IMR-90 (cell line): ENCODE measurements at regions not wholly inside any gene's neighbourhood (a gene's known extent, or its start where the extent isn't known, plus 50 kb on each side); places are given as distances from the start of the nearest gene placed in this dataset.

ENCODE experiments used
- ATAC-seq: fragments of 200-7000 bp; cut with Tn5 transposase; 2 replicates; pipeline ENCODE4 v1.9.1; 2020; ENCODE audit warnings: low read depth, mild to moderate bottlenecking, moderate library complexity
- BruUV-seq: library from RNA; stranded (reverse); fragments of 400-500 nt; replicated peaks from 2 replicates; lab custom pipeline; 2021; lab: Mats Ljungman, UMichigan
- CTCF ChIA-PET: fragments of 300-600 bp; formaldehyde crosslinking; extraction: SDS; loops from one replicate; lab custom pipeline; 2021; ENCODE audit warnings: antibody characterized with exemption; lab: Yijun Ruan, JAX
- POLR2A ChIA-PET: fragments of 300-600 bp; sonication (Branson Sonifier 250); formaldehyde crosslinking; loops from one replicate; lab custom pipeline; 2022; ENCODE audit warnings: antibody characterized with exemption; ENCODE audit not compliant: unreplicated experiment; lab: Charles Lee
- DNase-seq: peaks from one replicate; pipeline ENCODE4 v3.0.0; 2013
- H2AFZ ChIP-seq: replicated peaks from 2 replicates; pipeline ENCODE3; 2013; ENCODE audit warnings: low read length, mild to moderate bottlenecking; ENCODE audit not compliant: poor library complexity
- H2AK5ac ChIP-seq: 2 replicates; pipeline ENCODE4 v1.6.1; 2013; ENCODE audit warnings: low read depth, low read length, inconsistent platforms
- H2AK9ac ChIP-seq: replicated peaks from 2 replicates; pipeline ENCODE3; 2013; ENCODE audit warnings: mild to moderate bottlenecking, low read depth, low read length, moderate library complexity; ENCODE audit not compliant: poor library complexity
- H2BK120ac ChIP-seq: 2 replicates; pipeline ENCODE4 v1.6.1; 2013; ENCODE audit warnings: low read depth, low read length, inconsistent platforms
- H2BK15ac ChIP-seq: 3 replicates; pipeline ENCODE4 v1.6.1; 2013; ENCODE audit warnings: low read depth, low read length, inconsistent platforms
- H2BK20ac ChIP-seq: 2 replicates; pipeline ENCODE4 v1.6.1; 2013; ENCODE audit warnings: low read depth, mild to moderate bottlenecking, inconsistent platforms, low read length, moderate library complexity
- H2BK5ac ChIP-seq: 2 replicates; pipeline ENCODE4 v1.6.1; 2013; ENCODE audit warnings: mild to moderate bottlenecking, low read depth, low read length, inconsistent platforms; ENCODE audit not compliant: poor library complexity, severe bottlenecking
- H3K14ac ChIP-seq: replicated peaks from 2 replicates; pipeline ENCODE4 v1.6.1; 2013; ENCODE audit warnings: low read depth, low read length, inconsistent platforms
- H3K18ac ChIP-seq: 2 replicates; pipeline ENCODE4 v1.6.1; 2013; ENCODE audit warnings: low read depth, low read length, control low read depth
- H3K23ac ChIP-seq: 2 replicates; pipeline ENCODE4 v1.6.1; 2013; ENCODE audit warnings: low read depth, low read length, inconsistent platforms
- H3K27ac ChIP-seq: 2 replicates; pipeline ENCODE4 v1.5.1; 2013; ENCODE audit warnings: mild to moderate bottlenecking, control low read depth, low read length; ENCODE audit not compliant: insufficient read depth
- H3K27me3 ChIP-seq: 2 replicates; pipeline ENCODE4 v1.6.1; 2013; ENCODE audit warnings: low read length; ENCODE audit not compliant: control insufficient read depth, insufficient read depth
- H3K36me3 ChIP-seq: 2 replicates; pipeline ENCODE4 v1.6.1; 2013; ENCODE audit warnings: low read length, mixed read lengths; ENCODE audit not compliant: control insufficient read depth, insufficient read depth
- H3K4ac ChIP-seq: 2 replicates; pipeline ENCODE4 v1.6.1; 2013; ENCODE audit warnings: low read depth, low read length, inconsistent platforms
- H3K4me1 ChIP-seq: 2 replicates; pipeline ENCODE4 v1.6.1; 2013; ENCODE audit warnings: low read length, mixed read lengths; ENCODE audit not compliant: control insufficient read depth, insufficient read depth
- H3K4me2 ChIP-seq: 2 replicates; pipeline ENCODE4 v1.6.1; 2013; ENCODE audit warnings: low read depth, mild to moderate bottlenecking, control low read depth, low read length, moderate library complexity
- H3K4me3 ChIP-seq: 2 replicates; pipeline ENCODE4 v1.5.1; 2013; ENCODE audit warnings: low read depth, mild to moderate bottlenecking, control low read depth, low read length, moderate library complexity; ENCODE audit not compliant: insufficient read depth
- H3K56ac ChIP-seq: 2 replicates; pipeline ENCODE4 v1.6.1; 2013; ENCODE audit warnings: low read length, inconsistent platforms; ENCODE audit not compliant: insufficient read depth; ENCODE audit errors: extremely low read depth
- H3K79me1 ChIP-seq, 2 experiments: 2 replicates each; pipeline ENCODE4 v1.6.1; 2013; ENCODE audit warnings: low read length in 2 of 2, inconsistent platforms in 1 of 2, low read depth in 1 of 2
- H3K9ac ChIP-seq: 2 replicates; pipeline ENCODE4 v1.6.1; 2013; ENCODE audit warnings: low read depth, low read length, control low read depth
- H3K9me1 ChIP-seq: 2 replicates; pipeline ENCODE4 v1.6.1; 2013; ENCODE audit warnings: low read length, inconsistent platforms; ENCODE audit not compliant: insufficient read depth
- H3K9me3 ChIP-seq: 2 replicates; pipeline ENCODE4 v1.6.1; 2013; ENCODE audit warnings: low read length; ENCODE audit not compliant: control insufficient read depth, insufficient read depth
- H4K20me1 ChIP-seq: 2 replicates; pipeline ENCODE4 v1.6.1; 2013; ENCODE audit warnings: low read length, inconsistent platforms; ENCODE audit not compliant: insufficient read depth
- H4K5ac ChIP-seq: 2 replicates; pipeline ENCODE4 v1.6.1; 2013; ENCODE audit warnings: mild to moderate bottlenecking, low read depth, low read length, control low read depth
- H4K8ac ChIP-seq, 2 experiments: 2 replicates each; pipeline ENCODE4 v1.6.1; 2013; ENCODE audit warnings: low read depth in 2 of 2, low read length in 2 of 2, control low read depth in 1 of 2, inconsistent platforms in 1 of 2
- H4K91ac ChIP-seq: 2 replicates; pipeline ENCODE4 v1.6.1; 2013; ENCODE audit warnings: low read depth, low read length, inconsistent platforms; ENCODE audit not compliant: insufficient read depth
- BHLHE40 ChIP-seq: fragments of 150-350 bp; IDR thresholded peaks from 2 replicates; pipeline ENCODE4 v1.6.1; 2016; ENCODE audit warnings: mild to moderate bottlenecking, low read depth, low read length
- CEBPB ChIP-seq: IDR thresholded peaks from 2 replicates; pipeline ENCODE4 v1.6.1; 2012; ENCODE audit warnings: low read depth, low read length, improper control_type of control experiment
- CHD1 ChIP-seq: IDR thresholded peaks from 2 replicates; pipeline ENCODE4 v1.6.1; 2012; ENCODE audit warnings: low read depth, low read length, improper control_type of control experiment
- CTCF ChIP-seq: conservative IDR thresholded peaks from 2 replicates; pipeline ENCODE4 v1.5.1; 2012; ENCODE audit warnings: mild to moderate bottlenecking, low read depth, low read length, improper control_type of control experiment
- ELK1 ChIP-seq: fragments of 150-350 bp; IDR thresholded peaks from 2 replicates; pipeline ENCODE4 v1.6.1; 2016; ENCODE audit warnings: low read depth, mild to moderate bottlenecking, low read length, moderate library complexity, borderline replicate concordance
- FOS ChIP-seq: fragments of 150-350 bp; IDR thresholded peaks from 2 replicates; pipeline ENCODE4 v1.6.1; 2016; ENCODE audit warnings: low read depth, low read length
- MAFK ChIP-seq: IDR thresholded peaks from 2 replicates; pipeline ENCODE4 v1.6.1; 2012; ENCODE audit warnings: low read depth, low read length, improper control_type of control experiment
- MAZ ChIP-seq: IDR thresholded peaks from 2 replicates; pipeline ENCODE4 v1.6.1; 2012; ENCODE audit warnings: low read depth, mild to moderate bottlenecking, low read length, improper control_type of control experiment, moderate library complexity, borderline replicate concordance
- MXI1 ChIP-seq: IDR thresholded peaks from 2 replicates; pipeline ENCODE4 v1.6.1; 2012; ENCODE audit warnings: low read depth, mild to moderate bottlenecking, low read length, moderate library complexity, borderline replicate concordance
- NFE2L2 ChIP-seq: fragments of 150-350 bp; IDR thresholded peaks from 2 replicates; pipeline ENCODE4 v1.6.1; 2016; ENCODE audit warnings: low read depth, mild to moderate bottlenecking, low read length
- POLR2A ChIP-seq: IDR thresholded peaks from 2 replicates; pipeline ENCODE4 v1.6.1; 2012; ENCODE audit warnings: mild to moderate bottlenecking, low read depth, low read length
- RAD21 ChIP-seq: IDR thresholded peaks from 2 replicates; pipeline ENCODE4 v1.6.1; 2012; ENCODE audit warnings: low read length, improper control_type of control experiment
- RCOR1 ChIP-seq: IDR thresholded peaks from 2 replicates; pipeline ENCODE4 v1.6.1; 2012; ENCODE audit warnings: mild to moderate bottlenecking, low read length, improper control_type of control experiment; ENCODE audit not compliant: insufficient replicate concordance
- RFX5 ChIP-seq: IDR thresholded peaks from 2 replicates; pipeline ENCODE4 v1.8.0; 2012; ENCODE audit warnings: low read depth, mild to moderate bottlenecking, low read length, moderate library complexity
- SMC3 ChIP-seq: fragments of 150-350 bp; IDR thresholded peaks from 2 replicates; pipeline ENCODE4 v1.6.1; 2016; ENCODE audit warnings: low read depth, mild to moderate bottlenecking, antibody characterized with exemption, low read length, moderate library complexity
- USF2 ChIP-seq: fragments of 150-350 bp; IDR thresholded peaks from 2 replicates; pipeline ENCODE4 v1.6.1; 2017; ENCODE audit warnings: mild to moderate bottlenecking, antibody characterized with exemption, low read length, low read depth
- WGBS, 2 experiments: methylation state at CpG; one replicate each; pipeline versions ENCODE4 v1.1.5 to v1.1.7; 2013; ENCODE audit warnings: missing lambda C conversion rate in 2 of 2; ENCODE audit not compliant: insufficient read length in 1 of 2; ENCODE audit errors: extremely low coverage in 2 of 2; 5-methylcytosine and 5-hydroxymethylcytosine counted together
- dilution Hi-C: fragments of 300-500 bp; cut with HindIII; formaldehyde crosslinking; loops from one replicate; pipeline ENCODE4 v1.14.3; 2018; ENCODE audit warnings: low sequenced_read_pairs; ENCODE audit not compliant: unreplicated experiment
- in situ Hi-C: fragments of 300-500 bp; cut with MboI; formaldehyde crosslinking; loops from 3 replicates; pipeline ENCODE4 v1.14.3; 2019; ENCODE audit warnings: low sequenced_read_pairs, inconsistent platforms, mixed read lengths
- intact Hi-C: fragments of 100-400 bp; cut with micrococcal nuclease; formaldehyde crosslinking; loops from 2 replicates; pipeline ENCODE4 v1.10.0; 2022

GRCh38 chr6:80622641-80623040 is 516.2 kb downstream of the BCKDHB start:
- intact Hi-C loops (no loop called here), dilution Hi-C loops (no loop called here), in situ Hi-C loops (no loop called here)
- H3K14ac ChIP-seq = no peak overlapping the region
- no peaks in the 10 kb centered on the region for H3K9me1 ChIP-seq
- 0 out of 2 replicates have a peak, but pooled peaks cover 2% of the 10 kb centered on the region for H3K9me3 ChIP-seq
- H3K4ac ChIP-seq = no peak overlapping the region
- H3K27me3 ChIP-seq = no peaks in the 10 kb centered on the region
- H3K27ac ChIP-seq = no peak overlapping the region
- H3K18ac ChIP-seq = no peak overlapping the region
- no peaks in the 10 kb centered on the region for H4K20me1 ChIP-seq
- H2AFZ ChIP-seq = no peak overlapping the region
- H3K23ac ChIP-seq = no peak overlapping the region
- CTCF ChIA-PET = no interaction called here
- no peak overlapping the region for H4K91ac ChIP-seq
- peak overlapping the region; percentile 7; the same call in 1 of the 2 replicates for H2AK5ac ChIP-seq
- no peak overlapping the region for H2AK9ac ChIP-seq
- no peak overlapping the region for H2BK15ac ChIP-seq
- no CpG with 5 or more reads among the region's 1 CpG for WGBS, 2 experiments
- no peaks in the 10 kb centered on the region for H3K4me1 ChIP-seq
- H4K5ac ChIP-seq = no peak overlapping the region
- TF ChIP-seq USF2 = no peak
- no peak for TF ChIP-seq RFX5
- no peak for TF ChIP-seq MAZ
- TF ChIP-seq MAFK = no peak
- no peak for TF ChIP-seq CTCF
- TF ChIP-seq FOS = no peak
- no peak for TF ChIP-seq CEBPB
- no peak for TF ChIP-seq POLR2A
- TF ChIP-seq BHLHE40 = no peak
- no peak for TF ChIP-seq MXI1
- TF ChIP-seq CHD1 = no peak
- TF ChIP-seq RAD21 = no peak
- no peak for TF ChIP-seq NFE2L2
- TF ChIP-seq SMC3 = no peak
- TF ChIP-seq ELK1 = no peak
- TF ChIP-seq RCOR1 = no peak
- no peak overlapping the region for H3K4me3 ChIP-seq
- no peak overlapping the region for H2BK5ac ChIP-seq
- H3K36me3 ChIP-seq = no peaks in the 10 kb centered on the region
- H3K4me2 ChIP-seq = no peak overlapping the region
- no peaks in the 10 kb centered on the region for H3K79me1 ChIP-seq
- no peak overlapping the region for H2BK120ac ChIP-seq
- no peak overlapping the region for H3K9ac ChIP-seq
- H4K8ac ChIP-seq = no peak overlapping the region
- BruUV-seq = no TSS peak
- DNase-seq = no peak
- POLR2A ChIA-PET = no interaction called here
- ATAC-seq = no peak
- no peak overlapping the region for H3K56ac ChIP-seq
- no peak overlapping the region for H2BK20ac ChIP-seq
